ENCODE measurements at regions not wholly inside any gene's neighbourhood (a gene's known extent, or its start where the extent isn't known, plus 50 kb on each side); places are given as distances from the start of the nearest gene placed in this dataset.

GRCh38 chr14:21989090-21989489, 315.5 kb upstream of the OR4E1 start:
- Histone ChIP-seq H3K27me3 (ENCODE audit: control insufficient read depth, insufficient read depth, low read length) (no peaks in the 10 kb centered on the region), H3K9me3 (ENCODE audit: control insufficient read depth, low read depth, low read length) (no peaks in the 10 kb centered on the region), H3K27ac (ENCODE audit: low read length) (no peak overlapping the region), H3K36me3 (ENCODE audit: control insufficient read depth, low read depth, low read length) (no peaks in the 10 kb centered on the region), H3K9ac (ENCODE audit: low read length) (no peak overlapping the region), H3K4me1 (ENCODE audit: control insufficient read depth, low read depth, low read length) (no peaks in the 10 kb centered on the region), H3K4me3 (ENCODE audit: low read length) (no peak overlapping the region)

DNA sequence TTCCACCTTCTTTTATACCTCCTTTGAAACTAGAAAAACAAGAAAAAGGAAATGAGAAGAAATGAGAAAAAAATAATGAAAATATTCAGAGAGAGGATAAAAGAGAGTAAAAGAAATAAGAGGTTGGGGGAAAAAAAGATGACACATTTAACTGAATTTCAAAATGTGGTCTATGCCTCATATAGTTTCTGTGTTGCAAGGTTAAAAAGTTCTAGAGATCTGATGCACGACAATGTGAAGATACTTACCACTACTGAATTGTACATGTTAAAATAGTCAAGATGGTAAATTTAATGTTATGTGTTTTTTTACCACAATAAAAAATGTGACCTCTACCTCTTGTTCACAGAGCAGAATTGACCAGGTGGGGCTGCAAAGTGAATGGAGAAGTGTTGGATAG, 314.8 kb upstream of the OR4E1 start:
- no peak overlapping the region for H3K9ac ChIP-seq (ENCODE audit: low read length)
- no peaks in the 10 kb centered on the region for H3K36me3 ChIP-seq (ENCODE audit: control insufficient read depth, low read depth, low read length)
- H3K9me3 ChIP-seq (ENCODE audit: control insufficient read depth, low read depth, low read length), result no peaks in the 10 kb centered on the region
- H3K4me3 ChIP-seq (ENCODE audit: low read length), result no peak overlapping the region
- H3K27me3 ChIP-seq (ENCODE audit: control insufficient read depth, insufficient read depth, low read length), result no peaks in the 10 kb centered on the region
- no peak overlapping the region for H3K27ac ChIP-seq (ENCODE audit: low read length)
- H3K4me1 ChIP-seq (ENCODE audit: control insufficient read depth, low read depth, low read length), result no peaks in the 10 kb centered on the region

DNA sequence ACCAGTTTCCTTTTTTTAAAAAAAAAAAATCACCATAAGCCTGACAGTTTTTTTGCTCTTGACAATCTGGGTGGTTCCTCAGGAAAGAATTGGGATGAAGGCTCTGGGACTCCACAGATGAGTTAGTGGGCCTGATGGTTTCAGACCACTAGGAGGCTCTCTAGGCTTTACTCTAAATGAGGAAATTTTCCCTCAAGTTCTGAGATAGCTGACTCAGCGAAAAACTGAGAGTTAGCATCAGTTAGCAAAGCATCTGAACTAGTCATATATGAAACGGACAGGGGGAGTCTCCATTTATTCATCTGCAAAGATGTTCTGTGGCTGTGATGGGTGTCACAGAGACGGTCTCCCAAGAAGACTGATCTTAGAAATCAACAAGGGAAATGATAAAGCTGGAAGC, 314.3 kb upstream of the OR4E1 start:
- Histone ChIP-seq H3K27ac (ENCODE audit: low read length) (no peak overlapping the region), H3K27me3 (ENCODE audit: control insufficient read depth, insufficient read depth, low read length) (no peaks in the 10 kb centered on the region), H3K9ac (ENCODE audit: low read length) (no peak overlapping the region), H3K4me1 (ENCODE audit: control insufficient read depth, low read depth, low read length) (no peaks in the 10 kb centered on the region), H3K4me3 (ENCODE audit: low read length) (no peak overlapping the region), H3K9me3 (ENCODE audit: control insufficient read depth, low read depth, low read length) (no peaks in the 10 kb centered on the region), H3K36me3 (ENCODE audit: control insufficient read depth, low read depth, low read length) (no peaks in the 10 kb centered on the region)

GRCh38 chr14:21985081-21985480, 311.5 kb upstream of the OR4E1 start:
- no peaks in the 10 kb centered on the region for H3K9me3 ChIP-seq (ENCODE audit: control insufficient read depth, low read depth, low read length)
- H3K4me3 ChIP-seq (ENCODE audit: low read length), result no peak overlapping the region
- no peak overlapping the region for H3K27ac ChIP-seq (ENCODE audit: low read length)
- no peaks in the 10 kb centered on the region for H3K4me1 ChIP-seq (ENCODE audit: control insufficient read depth, low read depth, low read length)
- no peak overlapping the region for H3K9ac ChIP-seq (ENCODE audit: low read length)
- no peaks in the 10 kb centered on the region for H3K36me3 ChIP-seq (ENCODE audit: control insufficient read depth, low read depth, low read length)
- no peaks in the 10 kb centered on the region for H3K27me3 ChIP-seq (ENCODE audit: control insufficient read depth, insufficient read depth, low read length)

DNA sequence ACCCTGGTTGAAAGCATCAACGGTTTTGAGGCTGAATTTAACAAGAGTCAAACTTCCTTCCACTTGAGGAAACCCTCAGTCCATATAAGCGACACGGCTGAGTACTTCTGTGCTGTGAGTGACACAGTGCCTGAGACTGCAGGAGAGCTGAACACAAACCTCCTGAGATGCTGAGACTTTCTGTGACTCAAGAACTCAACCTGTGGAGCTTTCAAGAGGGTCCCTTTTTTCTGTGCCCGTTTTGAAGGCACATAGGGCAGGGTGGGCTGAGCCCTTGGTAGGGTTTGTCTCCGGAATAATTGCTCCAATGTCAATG, 305.3 kb upstream of the OR4E1 start:
- H3K4me3 ChIP-seq (ENCODE audit: low read length), result no peak overlapping the region
- H3K27me3 ChIP-seq (ENCODE audit: control insufficient read depth, insufficient read depth, low read length), result no peaks in the 10 kb centered on the region
- H3K36me3 ChIP-seq (ENCODE audit: control insufficient read depth, low read depth, low read length), result no peaks in the 10 kb centered on the region
- H3K9me3 ChIP-seq (ENCODE audit: control insufficient read depth, low read depth, low read length), result no peaks in the 10 kb centered on the region
- H3K4me1 ChIP-seq (ENCODE audit: control insufficient read depth, low read depth, low read length), result no peaks in the 10 kb centered on the region
- H3K9ac ChIP-seq (ENCODE audit: low read length), result no peak overlapping the region
- H3K27ac ChIP-seq (ENCODE audit: low read length), result no peak overlapping the region

GRCh38 chr14:21978184-21978998, 304.8 kb upstream of the OR4E1 start:
- Histone ChIP-seq H3K9me3 (ENCODE audit: control insufficient read depth, low read depth, low read length) (no peaks in the 10 kb centered on the region), H3K4me1 (ENCODE audit: control insufficient read depth, low read depth, low read length) (no peaks in the 10 kb centered on the region), H3K27ac (ENCODE audit: low read length) (no peak overlapping the region), H3K4me3 (ENCODE audit: low read length) (no peak overlapping the region), H3K9ac (ENCODE audit: low read length) (no peak overlapping the region), H3K36me3 (ENCODE audit: control insufficient read depth, low read depth, low read length) (no peaks in the 10 kb centered on the region), H3K27me3 (ENCODE audit: control insufficient read depth, insufficient read depth, low read length) (no peaks in the 10 kb centered on the region)

GRCh38 chr14:21974741-21975140, 301.1 kb upstream of the OR4E1 start:
- no peaks in the 10 kb centered on the region for H3K4me1 ChIP-seq (ENCODE audit: control insufficient read depth, low read depth, low read length)
- H3K27me3 ChIP-seq (ENCODE audit: control insufficient read depth, insufficient read depth, low read length), result no peaks in the 10 kb centered on the region

DNA sequence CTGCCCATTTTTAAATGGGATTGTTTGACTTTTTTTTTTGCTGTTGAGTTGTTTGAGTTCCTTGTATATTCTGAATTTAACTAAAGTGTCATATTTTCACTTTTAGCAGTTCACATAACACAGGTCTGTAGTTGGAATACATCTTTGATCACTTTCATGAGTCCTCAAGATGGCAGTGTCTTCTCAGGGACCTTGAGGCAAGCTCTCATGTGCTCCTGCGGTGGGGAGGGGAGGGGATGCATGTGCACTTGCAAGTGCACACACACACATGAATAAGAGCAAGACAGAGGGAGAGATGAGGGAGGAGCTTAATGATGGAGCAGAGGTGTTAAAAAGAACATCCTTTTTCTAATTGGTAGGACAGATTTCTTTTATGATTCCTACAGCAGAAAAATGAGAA, 291.4 kb upstream of the OR4E1 start:
- no peaks in the 10 kb centered on the region for H3K36me3 ChIP-seq (ENCODE audit: control insufficient read depth, low read depth, low read length)
- no peaks in the 10 kb centered on the region for H3K4me1 ChIP-seq (ENCODE audit: control insufficient read depth, low read depth, low read length)
- H3K9ac ChIP-seq (ENCODE audit: low read length), result no peak overlapping the region
- H3K27ac ChIP-seq (ENCODE audit: low read length), result no peak overlapping the region
- no peak overlapping the region for H3K4me3 ChIP-seq (ENCODE audit: low read length)
- no peaks in the 10 kb centered on the region for H3K9me3 ChIP-seq (ENCODE audit: control insufficient read depth, low read depth, low read length)
- no peaks in the 10 kb centered on the region for H3K27me3 ChIP-seq (ENCODE audit: control insufficient read depth, insufficient read depth, low read length)

More at GRCh38 chr14:21974741-21975140, 301.1 kb upstream of the OR4E1 start:
- Histone ChIP-seq H3K9ac (ENCODE audit: low read length) (no peak overlapping the region), H3K9me3 (ENCODE audit: control insufficient read depth, low read depth, low read length) (no peaks in the 10 kb centered on the region), H3K4me3 (ENCODE audit: low read length) (no peak overlapping the region), H3K36me3 (ENCODE audit: control insufficient read depth, low read depth, low read length) (no peaks in the 10 kb centered on the region), H3K27ac (ENCODE audit: low read length) (no peak overlapping the region)

DNA sequence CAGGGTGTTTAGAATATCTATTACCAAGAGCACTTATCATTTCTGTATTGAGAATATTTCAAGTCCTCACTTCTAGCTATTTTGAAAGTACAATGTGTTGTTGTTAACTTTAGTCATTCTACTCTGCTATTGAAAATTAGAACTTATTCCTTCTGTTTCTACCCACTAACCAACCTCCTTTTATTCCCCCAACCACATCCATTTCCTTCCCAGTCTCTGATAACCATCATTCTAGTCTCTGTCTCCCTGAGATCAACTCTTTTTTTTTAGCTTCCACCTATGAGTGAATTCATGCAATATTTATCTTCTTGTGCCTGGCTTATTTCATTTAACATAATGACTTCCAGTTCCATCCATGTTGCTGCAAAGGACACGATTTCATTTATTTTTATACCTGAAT, 290.6 kb upstream of the OR4E1 start:
- no peaks in the 10 kb centered on the region for H3K9me3 ChIP-seq (ENCODE audit: control insufficient read depth, low read depth, low read length)
- H3K4me3 ChIP-seq (ENCODE audit: low read length), result no peak overlapping the region
- H3K9ac ChIP-seq (ENCODE audit: low read length), result no peak overlapping the region
- H3K4me1 ChIP-seq (ENCODE audit: control insufficient read depth, low read depth, low read length), result no peaks in the 10 kb centered on the region
- no peaks in the 10 kb centered on the region for H3K27me3 ChIP-seq (ENCODE audit: control insufficient read depth, insufficient read depth, low read length)
- H3K27ac ChIP-seq (ENCODE audit: low read length), result no peak overlapping the region
- no peaks in the 10 kb centered on the region for H3K36me3 ChIP-seq (ENCODE audit: control insufficient read depth, low read depth, low read length)

DNA sequence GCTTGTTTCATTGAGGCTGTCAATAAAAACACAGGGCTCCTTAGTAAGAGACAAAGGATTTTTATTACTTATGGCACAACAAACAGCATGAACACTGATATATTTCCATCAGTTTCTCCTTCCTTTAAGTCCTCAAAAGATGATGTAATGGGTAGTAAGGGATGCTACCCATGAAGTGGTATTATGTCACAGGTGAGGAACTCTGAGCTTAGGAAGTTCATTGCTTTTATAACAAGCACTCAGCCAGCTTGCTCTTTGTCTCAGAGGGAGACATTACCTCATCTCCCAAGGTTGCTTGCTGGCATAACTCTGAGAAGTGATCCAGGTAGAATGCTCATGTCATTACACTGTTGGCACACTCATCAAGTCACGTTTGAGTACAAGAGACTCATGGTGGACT, 287.0 kb upstream of the OR4E1 start:
- Histone ChIP-seq H3K27ac (ENCODE audit: low read length) (no peak overlapping the region), H3K27me3 (ENCODE audit: control insufficient read depth, insufficient read depth, low read length) (no peaks in the 10 kb centered on the region), H3K4me1 (ENCODE audit: control insufficient read depth, low read depth, low read length) (no peaks in the 10 kb centered on the region), H3K9me3 (ENCODE audit: control insufficient read depth, low read depth, low read length) (no peaks in the 10 kb centered on the region), H3K9ac (ENCODE audit: low read length) (no peak overlapping the region), H3K36me3 (ENCODE audit: control insufficient read depth, low read depth, low read length) (no peaks in the 10 kb centered on the region), H3K4me3 (ENCODE audit: low read length) (no peak overlapping the region)

GRCh38 chr14:21941885-21942284, 268.3 kb upstream of the OR4E1 start:
- Histone ChIP-seq H3K36me3 (ENCODE audit: control insufficient read depth, low read depth, low read length) (no peaks in the 10 kb centered on the region), H3K27me3 (ENCODE audit: control insufficient read depth, insufficient read depth, low read length) (no peaks in the 10 kb centered on the region), H3K4me1 (ENCODE audit: control insufficient read depth, low read depth, low read length) (no peaks in the 10 kb centered on the region), H3K9me3 (ENCODE audit: control insufficient read depth, low read depth, low read length) (no peaks in the 10 kb centered on the region), H3K27ac (ENCODE audit: low read length) (no peak overlapping the region), H3K4me3 (ENCODE audit: low read length) (no peak overlapping the region), H3K9ac (ENCODE audit: low read length) (no peak overlapping the region)

Data from iPS-18a (cell line).